ENCODE measurements at regions not wholly inside any gene's neighbourhood (a gene's known extent, or its start where the extent isn't known, plus 50 kb on each side); places are given as distances from the start of the nearest gene placed in this dataset.

- Mint-ChIP-seq H3K4me1 (ENCODE audit: low read depth) (no peaks in the 10 kb centered on the region), H3K36me3 (ENCODE audit: low read depth) (no peaks in the 10 kb centered on the region), H3K4me3 (no peak overlapping the region), H3K9me3 (peaks cover 3% of the 10 kb centered on the region), H3K27me3 (peaks cover 3% of the 10 kb centered on the region), H3K27ac (no peak overlapping the region)
Measured at GRCh38 chr6:145227593-145227992, 507.7 kb downstream of the EPM2A start.

- H3K4me1 Mint-ChIP-seq (ENCODE audit: low read depth), result no peaks in the 10 kb centered on the region
- no peak overlapping the region for H3K4me3 Mint-ChIP-seq
- H3K36me3 Mint-ChIP-seq (ENCODE audit: low read depth), result no peaks in the 10 kb centered on the region
- H3K27ac Mint-ChIP-seq, result no peak overlapping the region
- H3K9me3 Mint-ChIP-seq, result peaks cover 3% of the 10 kb centered on the region
- peaks cover 6% of the 10 kb centered on the region for H3K27me3 Mint-ChIP-seq
Measured at GRCh38 chr6:145228962-145229582, 506.2 kb downstream of the EPM2A start.

GRCh38 chr6:145233955-145234354 is 501.4 kb downstream of the EPM2A start:
- Mint-ChIP-seq H3K4me3 (no peak overlapping the region), H3K27me3 (peaks cover 10% of the 10 kb centered on the region), H3K9me3 (peaks cover 3% of the 10 kb centered on the region), H3K36me3 (ENCODE audit: low read depth) (no peaks in the 10 kb centered on the region), H3K27ac (no peak overlapping the region), H3K4me1 (ENCODE audit: low read depth) (no peaks in the 10 kb centered on the region)

- H3K27me3 Mint-ChIP-seq, result peaks cover 10% of the 10 kb centered on the region
- H3K36me3 Mint-ChIP-seq (ENCODE audit: low read depth), result no peaks in the 10 kb centered on the region
- H3K4me3 Mint-ChIP-seq, result no peak overlapping the region
- no peaks in the 10 kb centered on the region for H3K4me1 Mint-ChIP-seq (ENCODE audit: low read depth)
- no peak overlapping the region for H3K27ac Mint-ChIP-seq
- H3K9me3 Mint-ChIP-seq, result peaks cover 3% of the 10 kb centered on the region
Measured at GRCh38 chr6:145235207-145235606, 500.1 kb downstream of the EPM2A start.

- H3K36me3 Mint-ChIP-seq (ENCODE audit: low read depth), result no peaks in the 10 kb centered on the region
- no peaks in the 10 kb centered on the region for H3K4me1 Mint-ChIP-seq (ENCODE audit: low read depth)
- H3K9me3 Mint-ChIP-seq, result no peaks in the 10 kb centered on the region
- H3K27ac Mint-ChIP-seq, result no peak overlapping the region
- peaks cover 16% of the 10 kb centered on the region for H3K27me3 Mint-ChIP-seq
- no peak overlapping the region for H3K4me3 Mint-ChIP-seq
Measured at GRCh38 chr6:145238787-145239186, 496.5 kb downstream of the EPM2A start.

- no peaks in the 10 kb centered on the region for H3K9me3 Mint-ChIP-seq
- no peak overlapping the region for H3K27ac Mint-ChIP-seq
- peaks cover 11% of the 10 kb centered on the region for H3K27me3 Mint-ChIP-seq
- H3K4me3 Mint-ChIP-seq, result no peak overlapping the region
- H3K4me1 Mint-ChIP-seq (ENCODE audit: low read depth), result no peaks in the 10 kb centered on the region
- no peaks in the 10 kb centered on the region for H3K36me3 Mint-ChIP-seq (ENCODE audit: low read depth)
Measured at GRCh38 chr6:145241039-145241438, 494.3 kb downstream of the EPM2A start.

GRCh38 chr6:145241721-145242120 is 493.6 kb downstream of the EPM2A start:
- Mint-ChIP-seq H3K4me3 (no peak overlapping the region), H3K9me3 (no peaks in the 10 kb centered on the region), H3K27me3 (peaks cover 11% of the 10 kb centered on the region)

GRCh38 chr6:145244349-145245100 is 490.8 kb downstream of the EPM2A start:
- peaks cover 11% of the 10 kb centered on the region for H3K27me3 Mint-ChIP-seq
- H3K9me3 Mint-ChIP-seq, result peaks cover 4% of the 10 kb centered on the region
- H3K36me3 Mint-ChIP-seq (ENCODE audit: low read depth), result no peaks in the 10 kb centered on the region
- H3K27ac Mint-ChIP-seq, result no peak overlapping the region
- H3K4me3 Mint-ChIP-seq, result no peak overlapping the region
- H3K4me1 Mint-ChIP-seq (ENCODE audit: low read depth), result no peaks in the 10 kb centered on the region

More at GRCh38 chr6:145241721-145242120, 493.6 kb downstream of the EPM2A start:
- Mint-ChIP-seq H3K27ac (no peak overlapping the region), H3K36me3 (ENCODE audit: low read depth) (no peaks in the 10 kb centered on the region), H3K4me1 (ENCODE audit: low read depth) (no peaks in the 10 kb centered on the region)

GRCh38 chr6:145245119-145245518 is 490.2 kb downstream of the EPM2A start:
- peaks cover 11% of the 10 kb centered on the region for H3K27me3 Mint-ChIP-seq
- no peak overlapping the region for H3K4me3 Mint-ChIP-seq
- H3K36me3 Mint-ChIP-seq (ENCODE audit: low read depth), result no peaks in the 10 kb centered on the region
- H3K4me1 Mint-ChIP-seq (ENCODE audit: low read depth), result no peaks in the 10 kb centered on the region
- no peak overlapping the region for H3K27ac Mint-ChIP-seq
- peaks cover 4% of the 10 kb centered on the region for H3K9me3 Mint-ChIP-seq

- peaks cover 4% of the 10 kb centered on the region for H3K9me3 Mint-ChIP-seq
- H3K4me1 Mint-ChIP-seq (ENCODE audit: low read depth), result no peaks in the 10 kb centered on the region
- no peak overlapping the region for H3K4me3 Mint-ChIP-seq
- H3K27ac Mint-ChIP-seq, result no peak overlapping the region
- peaks cover 3% of the 10 kb centered on the region for H3K27me3 Mint-ChIP-seq
- H3K36me3 Mint-ChIP-seq (ENCODE audit: low read depth), result no peaks in the 10 kb centered on the region
Measured at GRCh38 chr6:145247692-145248419, 487.5 kb downstream of the EPM2A start.

GRCh38 chr6:145250436-145250835 is 484.9 kb downstream of the EPM2A start:
- no peak overlapping the region for H3K4me3 Mint-ChIP-seq
- no peaks in the 10 kb centered on the region for H3K4me1 Mint-ChIP-seq (ENCODE audit: low read depth)
- peaks cover 4% of the 10 kb centered on the region for H3K9me3 Mint-ChIP-seq
- no peak overlapping the region for H3K27ac Mint-ChIP-seq
- H3K36me3 Mint-ChIP-seq (ENCODE audit: low read depth), result no peaks in the 10 kb centered on the region
- H3K27me3 Mint-ChIP-seq, result no peaks in the 10 kb centered on the region

- H3K9me3 Mint-ChIP-seq, result no peaks in the 10 kb centered on the region
- no peak overlapping the region for H3K27ac Mint-ChIP-seq
- H3K4me1 Mint-ChIP-seq (ENCODE audit: low read depth), result no peaks in the 10 kb centered on the region
- no peaks in the 10 kb centered on the region for H3K36me3 Mint-ChIP-seq (ENCODE audit: low read depth)
- no peaks in the 10 kb centered on the region for H3K27me3 Mint-ChIP-seq
- no peak overlapping the region for H3K4me3 Mint-ChIP-seq
Measured at GRCh38 chr6:145252737-145253136, 482.6 kb downstream of the EPM2A start.

- peaks cover 3% of the 10 kb centered on the region for H3K27me3 Mint-ChIP-seq
- H3K36me3 Mint-ChIP-seq (ENCODE audit: low read depth), result no peaks in the 10 kb centered on the region
- H3K27ac Mint-ChIP-seq, result no peak overlapping the region
- no peaks in the 10 kb centered on the region for H3K4me1 Mint-ChIP-seq (ENCODE audit: low read depth)
- H3K4me3 Mint-ChIP-seq, result no peak overlapping the region
- H3K9me3 Mint-ChIP-seq, result no peaks in the 10 kb centered on the region
Measured at GRCh38 chr6:145254649-145255401, 480.5 kb downstream of the EPM2A start.

- Mint-ChIP-seq H3K36me3 (ENCODE audit: low read depth) (no peaks in the 10 kb centered on the region), H3K27me3 (peaks cover 3% of the 10 kb centered on the region), H3K4me1 (ENCODE audit: low read depth) (no peaks in the 10 kb centered on the region), H3K27ac (no peak overlapping the region), H3K4me3 (no peak overlapping the region), H3K9me3 (no peaks in the 10 kb centered on the region)
Measured at GRCh38 chr6:145257704-145258103, 477.6 kb downstream of the EPM2A start.

- Mint-ChIP-seq H3K4me1 (ENCODE audit: low read depth) (no peaks in the 10 kb centered on the region), H3K27me3 (peaks cover 3% of the 10 kb centered on the region), H3K27ac (no peak overlapping the region), H3K36me3 (ENCODE audit: low read depth) (no peaks in the 10 kb centered on the region), H3K9me3 (no peaks in the 10 kb centered on the region), H3K4me3 (no peak overlapping the region)
Measured at GRCh38 chr6:145258122-145258521, 477.2 kb downstream of the EPM2A start.
